PC-3 (cell line): ENCODE measurements at regions not wholly inside any gene's neighbourhood (a gene's known extent, or its start where the extent isn't known, plus 50 kb on each side); places are given as distances from the start of the nearest gene placed in this dataset.

Experiments
- ATAC-seq: fragments of 200-7000 bp; cut with Tn5 transposase; 2 replicates; pipeline ENCODE4 v1.9.1; 2020; ENCODE audit warnings: mild to moderate bottlenecking, moderate library complexity
- BruUV-seq: library from RNA; stranded (reverse); fragments of 400-500 nt; replicated peaks from 2 replicates; lab custom pipeline; 2021; lab: Mats Ljungman, UMichigan
- CTCF ChIA-PET: fragments of 300-600 bp; sonication (Branson Sonifier 250); formaldehyde crosslinking; loops from one replicate; lab custom pipeline; 2022; ENCODE audit warnings: antibody characterized with exemption; lab: Charles Lee
- POLR2A ChIA-PET: fragments of 300-600 bp; sonication (Branson Sonifier 250); formaldehyde crosslinking; loops from one replicate; lab custom pipeline; 2022; ENCODE audit warnings: antibody characterized with exemption; ENCODE audit not compliant: unreplicated experiment; lab: Charles Lee
- DNase-seq: peaks from one replicate; pipeline ENCODE4 v3.0.0-alpha.2; 2015
- H2AFZ ChIP-seq: fragments of 300-600 bp; sonication (generic); 2 replicates; pipeline ENCODE4 v1.6.0; 2016; ENCODE audit warnings: antibody characterized with exemption, low read length
- H3F3A ChIP-seq: fragments of 300-600 bp; sonication (generic); one replicate; pipeline ENCODE4 v1.6.0; 2017; ENCODE audit warnings: antibody characterized with exemption, low read length, control low read depth, mild to moderate bottlenecking; ENCODE audit not compliant: unreplicated experiment
- H3K27ac ChIP-seq: fragments of 300-600 bp; sonication (generic); 2 replicates; pipeline ENCODE4 v1.5.1; 2016; ENCODE audit warnings: mild to moderate bottlenecking, low read length
- H3K27me3 ChIP-seq: fragments of 300-600 bp; sonication (generic); 2 replicates; pipeline ENCODE4 v1.6.1; 2016; ENCODE audit warnings: low read length, mixed read lengths
- H3K36me3 ChIP-seq: fragments of 300-600 bp; sonication (generic); 2 replicates; pipeline ENCODE4 v1.6.1; 2016; ENCODE audit warnings: low read depth, mixed run types, low read length, mixed read lengths
- H3K4me1 ChIP-seq: fragments of 300-600 bp; sonication (generic); 2 replicates; pipeline ENCODE4 v1.5.1; 2016; ENCODE audit warnings: low read length; ENCODE audit not compliant: insufficient read depth
- H3K4me2 ChIP-seq: fragments of 300-600 bp; sonication (generic); 2 replicates; pipeline ENCODE4 v1.6.0; 2016; ENCODE audit warnings: low read length
- H3K4me3 ChIP-seq: fragments of 300-600 bp; sonication (generic); 2 replicates; pipeline ENCODE4 v1.5.1; 2016; ENCODE audit warnings: mild to moderate bottlenecking, low read length, mixed read lengths
- H3K79me2 ChIP-seq: fragments of 300-600 bp; sonication (generic); 2 replicates; pipeline ENCODE4 v1.6.1; 2017; ENCODE audit warnings: low read length, mixed read lengths
- H3K9ac ChIP-seq: fragments of 300-600 bp; sonication (generic); 2 replicates; pipeline ENCODE4 v1.6.0; 2016; ENCODE audit warnings: mild to moderate bottlenecking, low read length
- H3K9me2 ChIP-seq: fragments of 300-600 bp; sonication (generic); replicated peaks from 2 replicates; pipeline ENCODE4 v1.6.1; 2016; ENCODE audit warnings: mixed run types, low read length, mixed read lengths
- H3K9me3 ChIP-seq: fragments of 300-600 bp; sonication (generic); 2 replicates; pipeline ENCODE4 v1.6.1; 2016; ENCODE audit warnings: low read length, mixed read lengths
- H4K20me1 ChIP-seq: fragments of 300-600 bp; sonication (generic); 2 replicates; pipeline ENCODE4 v1.6.1; 2016; ENCODE audit warnings: low read length, mixed read lengths
- CTCF ChIP-seq: fragments of 300-600 bp; sonication (generic); conservative IDR thresholded peaks from 2 replicates; pipeline ENCODE4 v1.5.1; 2017; ENCODE audit warnings: antibody characterized with exemption, low read depth, mild to moderate bottlenecking, low read length
- EZH2 ChIP-seq: fragments of 300-600 bp; sonication (generic); IDR thresholded peaks from one replicate; pipeline ENCODE4 v1.6.1; 2017; ENCODE audit warnings: antibody characterized with exemption, mild to moderate bottlenecking, low read length; ENCODE audit not compliant: unreplicated experiment
- EZH2phosphoT487 ChIP-seq: fragments of 300-600 bp; sonication (generic); IDR thresholded peaks from 2 replicates; pipeline ENCODE4 v1.6.1; 2018; ENCODE audit warnings: mild to moderate bottlenecking, antibody characterized with exemption, low read length, borderline replicate concordance
- intact Hi-C: fragments of 100-400 bp; cut with micrococcal nuclease; formaldehyde crosslinking; loops from 2 replicates; pipeline ENCODE4 v1.9.0; 2023

- no peak for DNase-seq
- Histone ChIP-seq H3K4me2 (no peak overlapping the region), H3K27ac (no peak overlapping the region), H3K9ac (no peak overlapping the region), H4K20me1 (no peaks in the 10 kb centered on the region), H3K4me1 (no peaks in the 10 kb centered on the region), H3K4me3 (no peak overlapping the region), H3F3A (no peaks in the 10 kb centered on the region), H3K9me3 (no peaks in the 10 kb centered on the region), H3K79me2 (no peaks in the 10 kb centered on the region), H3K27me3 (no peaks in the 10 kb centered on the region), H3K9me2 (no peaks in the 10 kb centered on the region), H2AFZ (no peak overlapping the region), H3K36me3 (no peaks in the 10 kb centered on the region)
- ChIA-PET POLR2A (no interaction called here), CTCF (no interaction called here)
- BruUV-seq = no TSS peak
- no peak for TF ChIP-seq CTCF
- TF ChIP-seq EZH2 = no peak
- TF ChIP-seq EZH2phosphoT487 = no peak
- ATAC-seq = no peak
- intact Hi-C loops = no loop called here
Observed at GRCh38 chr10:20647756-20648155, 249.4 kb downstream of the NEBL start.

DNA sequence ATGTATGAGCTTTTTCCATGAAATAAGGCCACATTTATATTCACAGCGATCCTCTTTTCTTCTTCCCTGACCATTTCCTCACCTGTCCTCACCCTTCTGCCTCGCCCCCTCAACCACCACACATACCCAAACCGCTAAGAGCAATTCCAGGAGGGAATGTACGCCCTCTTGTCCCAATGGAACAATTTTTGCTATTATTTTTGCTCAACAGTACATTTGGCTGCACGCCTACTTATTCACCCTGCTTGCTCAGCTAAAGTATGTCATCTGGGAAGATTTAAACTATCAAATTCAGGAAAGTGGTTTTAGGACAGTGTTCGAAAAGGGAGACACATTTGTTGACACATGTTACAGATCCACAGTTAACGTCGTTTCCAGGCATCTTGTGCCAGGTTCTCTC, 252.7 kb downstream of the NEBL start:
- Histone ChIP-seq H2AFZ (no peak overlapping the region), H3K36me3 (no peaks in the 10 kb centered on the region), H3K27me3 (no peaks in the 10 kb centered on the region), H3K79me2 (no peaks in the 10 kb centered on the region), H4K20me1 (no peaks in the 10 kb centered on the region), H3F3A (no peaks in the 10 kb centered on the region), H3K4me2 (no peak overlapping the region), H3K4me1 (no peaks in the 10 kb centered on the region), H3K27ac (no peak overlapping the region), H3K4me3 (no peak overlapping the region), H3K9ac (no peak overlapping the region), H3K9me3 (no peaks in the 10 kb centered on the region), H3K9me2 (no peaks in the 10 kb centered on the region)
- ChIA-PET POLR2A (no interaction called here), CTCF (no interaction called here)
- BruUV-seq = no TSS peak
- no peak for ATAC-seq
- intact Hi-C loops = no loop called here
- TF ChIP-seq EZH2phosphoT487 = no peak
- TF ChIP-seq EZH2 = no peak
- TF ChIP-seq CTCF = no peak
- no peak for DNase-seq

DNA sequence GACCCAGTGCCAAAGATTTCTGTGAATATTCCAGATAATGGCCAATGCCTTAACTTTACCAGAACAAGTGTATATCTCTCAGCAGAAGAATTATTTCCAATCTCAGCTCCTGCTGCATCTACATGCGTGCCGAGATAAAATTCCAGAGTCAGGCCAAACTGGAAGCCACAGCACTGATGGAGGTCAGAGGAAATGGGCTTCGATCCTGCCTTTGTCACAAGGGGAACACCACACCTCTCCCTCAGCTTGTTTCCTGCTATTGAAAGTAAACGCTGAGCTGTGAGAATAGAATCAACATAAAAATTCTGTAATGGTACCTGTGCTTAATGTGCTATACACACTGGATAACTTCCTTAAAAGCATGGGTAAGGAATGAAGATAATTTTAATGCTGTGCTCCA, 255.5 kb downstream of the NEBL start:
- Histone ChIP-seq H3K9me3 (no peaks in the 10 kb centered on the region), H3K4me2 (no peak overlapping the region), H3K9me2 (no peaks in the 10 kb centered on the region), H3K4me3 (no peak overlapping the region), H3K27me3 (no peaks in the 10 kb centered on the region), H3K4me1 (no peaks in the 10 kb centered on the region), H3K27ac (no peak overlapping the region), H2AFZ (no peak overlapping the region), H3K79me2 (no peaks in the 10 kb centered on the region), H3F3A (no peaks in the 10 kb centered on the region), H3K36me3 (no peaks in the 10 kb centered on the region), H3K9ac (no peak overlapping the region), H4K20me1 (no peaks in the 10 kb centered on the region)
- BruUV-seq = no TSS peak
- TF ChIP-seq EZH2phosphoT487 (no peak), EZH2 (no peak), CTCF (no peak)
- POLR2A ChIA-PET = no interaction called here
- ATAC-seq (no peak), DNase-seq (no peak)
- intact Hi-C loops = no loop called here
- CTCF ChIA-PET = no interaction called here
